HG02884 (cell line): ENCODE measurements at regions not wholly inside any gene's neighbourhood (a gene's known extent, or its start where the extent isn't known, plus 50 kb on each side); places are given as distances from the start of the nearest gene placed in this dataset.
"Not testable (repeated sequence)": the region's sequence is repeated elsewhere in the genome, so short reads cannot be mapped to it uniquely, and the experiment has no call there.

Experiments
- ATAC-seq: cut with Tn5 transposase; IDR thresholded peaks from one replicate; pipeline ENCODE4 v1.9.1; 2021; ENCODE audit warnings: mild to moderate bottlenecking, moderate library complexity; ENCODE audit not compliant: unreplicated experiment

DNA sequence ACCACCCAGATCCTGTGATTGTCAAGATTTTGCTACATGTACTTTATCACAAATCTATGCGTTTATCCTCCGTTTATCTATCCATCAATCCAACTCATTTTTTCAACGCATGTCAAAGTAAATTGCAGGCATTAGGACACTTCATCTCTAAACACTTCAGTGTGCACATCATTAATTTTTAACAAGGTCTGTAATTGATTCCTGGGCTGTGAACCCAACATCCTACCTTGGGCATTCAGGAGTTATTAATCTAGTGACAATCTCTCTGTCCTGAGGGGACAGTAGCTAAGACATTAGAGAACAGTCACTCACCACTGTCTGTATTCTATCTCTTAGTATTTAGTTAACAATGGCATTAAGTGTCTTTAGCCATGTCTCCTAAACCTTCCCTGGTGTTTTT lies 264.7 kb downstream of the SOX9 start:
- no peak for ATAC-seq

DNA sequence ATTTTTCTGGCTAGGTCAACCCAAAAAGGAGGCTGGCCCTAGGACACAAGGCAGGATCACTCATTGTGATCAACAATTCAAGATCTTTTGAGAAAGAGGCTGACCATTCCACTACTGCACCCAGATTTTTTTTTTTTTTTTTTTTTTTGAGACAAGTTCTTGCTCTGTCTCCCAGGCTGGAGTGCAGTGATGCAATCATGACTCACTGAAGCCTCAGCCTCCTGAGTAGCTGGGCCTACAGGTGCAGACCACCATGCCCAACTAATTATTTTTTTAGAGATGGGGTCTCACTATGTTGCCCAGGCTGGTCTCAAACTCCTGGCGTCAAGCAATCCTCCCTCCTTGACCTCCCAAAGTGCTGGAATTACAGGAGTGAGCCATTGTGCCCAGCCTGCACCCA lies 265.4 kb downstream of the SOX9 start:
- not testable (repeated sequence) for ATAC-seq

DNA sequence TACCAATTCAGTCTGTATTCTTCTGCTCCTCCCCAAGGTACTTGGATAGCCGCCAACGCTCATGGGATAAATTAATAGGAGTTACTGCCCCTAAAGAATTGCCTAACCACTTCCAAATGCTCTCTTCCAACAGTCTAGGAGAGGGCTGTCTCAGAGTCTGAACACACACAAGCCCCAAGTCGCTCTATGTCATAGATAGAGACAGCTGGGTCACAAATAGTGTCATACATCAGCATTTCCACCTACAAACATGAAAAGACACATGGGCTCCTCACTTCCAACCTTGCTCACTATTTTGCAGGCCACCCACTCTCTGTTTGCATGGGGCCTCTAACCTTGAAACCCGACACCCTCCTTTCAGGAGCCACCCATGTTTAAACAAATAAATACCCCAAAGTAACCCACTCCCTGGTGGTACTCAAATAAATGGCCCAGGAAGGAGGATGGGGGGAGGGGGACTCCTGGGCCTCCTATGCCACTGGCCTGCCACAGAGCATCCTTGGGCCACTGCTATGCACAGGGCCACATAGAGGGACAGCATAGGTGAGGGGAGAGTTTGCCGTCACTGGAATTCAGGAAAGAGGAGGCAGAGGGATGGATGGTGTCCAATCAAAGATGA lies 265.9 kb downstream of the SOX9 start:
- ATAC-seq, result no peak

DNA sequence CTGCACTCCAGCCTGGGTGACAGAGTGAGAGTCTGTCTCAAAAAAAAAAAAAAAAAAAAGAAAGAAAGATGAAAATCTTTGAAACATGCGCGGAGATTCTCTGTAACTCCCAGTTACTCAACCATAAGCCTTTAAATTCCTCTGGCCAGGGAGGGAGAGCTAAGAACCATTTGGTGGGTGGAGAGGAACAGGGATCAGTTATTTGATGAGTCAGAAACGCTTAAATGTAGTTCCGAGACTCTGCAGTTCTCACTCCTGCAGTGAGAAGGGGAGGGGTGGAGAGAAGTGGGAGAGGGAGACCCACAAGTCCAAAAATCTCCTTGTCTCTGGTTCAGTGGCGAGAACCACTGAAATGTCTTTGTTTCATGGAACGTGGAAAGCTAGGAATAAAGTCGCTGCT lies 266.7 kb downstream of the SOX9 start:
- no peak for ATAC-seq

DNA sequence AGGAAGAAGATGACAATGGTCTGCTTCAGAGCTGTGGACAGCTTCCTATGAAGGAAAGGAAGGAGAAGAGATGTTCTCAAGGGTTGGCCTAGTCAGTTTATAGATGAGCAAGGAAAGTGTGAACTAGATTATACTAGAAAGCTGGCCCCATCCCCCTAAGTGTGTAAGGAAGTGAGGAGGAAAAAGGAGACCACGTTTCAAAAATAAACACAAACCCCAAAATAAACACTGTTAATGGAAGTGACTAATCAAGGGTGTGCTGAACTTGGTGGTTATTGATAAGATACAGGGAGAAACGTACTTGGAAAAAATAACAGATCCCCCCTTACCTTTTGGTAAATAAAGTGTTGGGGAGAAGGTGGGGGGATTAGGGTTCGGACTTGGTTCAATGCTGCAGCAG lies 267.1 kb downstream of the SOX9 start:
- ATAC-seq, result no peak

DNA sequence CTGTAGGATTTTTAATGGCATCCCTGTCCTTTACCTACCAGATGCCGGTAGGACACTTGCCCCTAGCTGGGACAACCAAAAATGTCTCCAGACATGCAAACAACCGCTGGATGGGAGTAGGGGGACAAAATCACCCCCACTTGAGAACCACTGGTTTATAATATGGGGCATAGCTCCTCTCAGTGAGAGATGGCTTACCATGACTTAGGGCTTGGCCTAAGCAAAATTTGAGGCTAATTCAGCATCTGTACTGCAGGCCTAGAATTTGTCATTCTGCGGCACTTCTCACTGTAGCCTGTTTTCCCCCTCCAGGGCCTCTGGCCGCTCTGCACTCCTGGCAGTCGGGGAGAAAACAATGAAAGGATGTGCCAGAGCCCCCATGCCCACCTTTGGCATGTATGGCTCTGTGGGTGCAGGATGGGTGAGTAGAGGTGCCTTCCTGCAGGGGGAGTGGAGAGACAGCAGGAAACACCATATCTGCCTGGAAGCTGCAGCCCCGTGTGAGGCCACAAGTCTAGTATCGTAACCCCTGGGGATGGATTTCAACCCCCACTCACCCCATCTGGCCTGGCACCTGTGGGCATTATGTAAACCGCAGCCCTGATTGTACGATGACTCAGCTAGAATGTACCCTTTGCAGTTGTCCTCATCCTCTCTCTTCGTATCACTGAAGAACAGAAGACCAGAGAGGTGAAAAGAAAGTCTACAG lies 268.1 kb downstream of the SOX9 start:
- ATAC-seq, result no peak

DNA sequence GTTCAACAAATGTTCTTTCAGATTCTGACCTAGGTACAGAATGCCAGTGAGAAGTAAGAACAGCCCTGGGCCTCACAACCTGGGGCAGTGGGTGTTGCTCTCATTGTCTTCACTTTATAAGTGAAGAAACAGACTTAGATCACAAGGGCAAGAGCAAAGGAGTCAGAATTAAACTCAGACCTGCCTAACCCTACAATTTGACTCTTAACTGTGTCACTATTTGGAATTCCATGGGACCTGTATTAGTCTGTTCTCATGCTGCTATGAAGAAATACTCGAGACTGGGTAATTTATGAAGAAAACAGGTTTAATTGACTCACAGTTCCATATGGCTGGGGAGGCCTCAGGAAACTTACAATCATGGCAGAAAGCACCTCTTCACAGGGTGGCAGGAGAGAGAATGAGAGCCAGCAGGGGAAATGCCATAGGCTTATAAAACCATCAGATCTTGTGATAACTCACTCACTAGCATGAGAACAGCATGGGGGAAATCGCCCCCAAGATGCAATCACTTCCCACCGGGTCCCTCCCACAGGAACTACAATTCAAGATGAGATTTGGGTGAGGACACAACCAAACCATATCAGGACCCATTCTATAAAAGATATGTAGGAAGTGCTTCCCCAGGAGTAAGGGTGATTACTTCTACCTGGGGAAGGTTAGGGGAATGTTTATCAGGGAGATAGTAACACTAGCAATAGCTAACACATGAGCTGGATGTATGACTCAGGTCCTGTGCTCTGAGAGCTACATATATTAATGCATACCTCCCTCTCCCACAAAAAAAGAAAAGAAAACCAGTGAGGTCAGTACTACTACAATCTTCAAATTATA lies 270.1 kb downstream of the SOX9 start:
- ATAC-seq, result no peak

DNA sequence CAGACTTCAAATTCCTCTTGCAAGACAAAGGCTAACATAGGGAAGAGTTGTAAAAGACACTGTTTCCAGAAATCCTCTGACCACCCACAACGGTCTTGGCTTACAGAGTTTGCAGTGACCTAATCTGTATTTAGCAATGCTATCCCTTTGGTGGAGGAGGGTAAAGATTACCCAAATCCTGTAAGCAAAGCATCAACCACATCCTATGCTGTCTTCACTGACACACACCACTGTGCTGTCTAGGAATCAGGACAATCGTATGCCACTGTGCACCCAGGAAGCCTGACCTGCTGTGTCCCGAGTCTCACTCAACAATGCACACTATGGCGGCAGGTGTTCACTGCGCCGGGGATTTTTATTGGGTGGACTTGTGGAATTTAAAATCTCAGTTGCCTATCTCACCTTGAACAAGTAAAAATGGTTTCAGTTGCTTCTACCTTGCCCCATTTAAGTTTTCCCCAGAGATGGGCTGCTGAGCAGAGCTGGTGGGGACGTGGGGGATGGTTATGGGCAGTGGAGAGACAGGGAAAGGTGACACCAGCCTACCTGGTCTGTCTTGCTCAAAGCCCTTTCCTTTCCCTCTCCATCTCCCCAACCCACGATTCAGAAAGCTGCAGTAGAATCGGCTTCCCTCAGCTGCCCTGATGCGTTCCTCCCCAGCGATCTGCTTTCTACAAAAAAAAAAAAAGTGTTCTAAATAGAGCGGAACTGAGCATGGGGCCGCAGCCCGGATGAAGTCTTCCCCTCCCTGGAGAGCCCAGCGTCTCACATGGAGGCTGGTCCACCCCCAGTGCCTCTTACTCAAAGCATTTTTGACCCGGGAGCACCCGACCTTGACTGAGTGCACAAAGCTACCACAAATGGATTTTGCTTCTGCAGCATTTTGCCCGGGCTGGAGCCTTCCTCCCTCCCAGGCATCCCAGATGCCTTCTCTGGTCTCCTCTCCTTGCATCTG lies 271.5 kb downstream of the SOX9 start:
- ATAC-seq, result no peak

DNA sequence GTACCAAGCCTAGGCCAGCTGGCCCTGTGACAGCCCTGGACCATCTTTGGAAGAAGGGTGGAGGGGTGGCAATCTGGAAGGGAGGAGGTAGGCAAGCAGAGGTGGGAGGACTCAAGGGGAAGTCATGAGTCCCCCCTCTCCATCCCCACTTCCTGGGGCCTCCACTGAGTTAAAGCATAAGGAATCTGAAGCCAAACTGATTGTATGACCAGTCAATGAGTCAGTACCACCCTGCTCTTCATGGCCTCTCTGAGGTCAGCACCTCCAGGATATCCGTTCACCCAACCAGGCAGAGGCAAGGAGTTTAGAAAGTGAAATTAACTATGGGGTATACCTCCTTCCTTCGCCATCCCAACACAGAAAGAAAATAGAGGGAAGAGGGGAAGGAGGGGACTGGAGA lies 272.7 kb downstream of the SOX9 start:
- no peak for ATAC-seq

DNA sequence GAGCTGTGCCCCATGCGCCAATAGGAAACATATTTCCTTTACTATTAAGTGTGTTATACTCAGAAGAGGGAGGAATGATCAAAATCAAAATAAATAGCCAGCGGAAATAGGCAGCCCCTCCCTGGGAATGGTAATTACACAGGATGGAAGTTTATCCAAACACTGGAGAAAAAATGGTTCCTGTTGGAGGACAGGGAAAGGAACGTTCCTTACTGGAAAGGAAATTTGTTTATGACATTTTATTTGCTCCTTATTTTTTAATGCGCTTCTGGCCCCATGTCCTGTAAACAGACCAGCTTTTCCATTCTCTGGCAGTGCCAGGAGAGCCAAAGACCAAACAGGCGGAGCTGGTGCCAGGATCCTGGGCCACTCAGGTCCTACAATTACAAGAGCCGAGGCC lies 273.7 kb downstream of the SOX9 start:
- ATAC-seq, result no peak

DNA sequence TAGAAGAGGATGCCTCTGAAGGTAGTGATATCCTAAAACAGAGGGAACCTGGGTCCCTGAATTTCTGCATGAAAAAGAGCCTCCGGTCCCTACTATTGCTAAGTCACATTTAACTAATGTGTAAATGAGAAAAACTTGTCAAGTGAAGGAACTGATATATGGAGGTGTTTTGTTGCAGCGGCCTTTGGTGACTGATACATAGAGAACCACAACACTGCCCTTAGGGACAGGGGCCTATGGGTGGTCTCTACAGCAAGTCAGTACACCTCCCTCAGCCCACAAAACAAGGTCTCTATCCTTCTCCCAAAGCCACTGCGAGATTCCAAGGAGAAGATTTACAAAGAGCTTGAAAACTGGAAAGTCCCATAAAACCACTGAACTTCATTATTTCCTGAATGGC lies 275.3 kb downstream of the SOX9 start:
- ATAC-seq, result no peak

DNA sequence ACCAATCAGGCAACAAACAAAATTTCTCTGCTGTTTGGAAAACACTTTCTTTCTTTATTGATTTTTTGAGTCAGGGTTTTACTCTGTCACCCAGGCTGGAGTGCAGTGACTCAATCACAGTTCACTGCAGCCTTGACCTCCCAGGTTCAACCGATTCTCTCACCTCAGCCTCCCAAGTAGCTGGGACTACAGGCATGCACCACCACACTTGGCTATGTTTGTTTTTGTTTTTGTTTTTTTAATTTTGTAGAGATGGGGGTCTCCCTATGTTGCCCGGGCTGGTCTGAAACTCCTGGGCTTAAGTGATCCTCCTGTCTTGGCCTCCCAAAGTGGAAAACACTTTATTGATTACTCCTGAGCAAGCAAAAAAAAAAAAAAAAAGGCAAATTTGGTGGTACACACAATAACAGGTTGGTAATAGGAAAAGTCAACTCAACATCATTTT lies 276.4 kb downstream of the SOX9 start:
- ATAC-seq, result no peak

DNA sequence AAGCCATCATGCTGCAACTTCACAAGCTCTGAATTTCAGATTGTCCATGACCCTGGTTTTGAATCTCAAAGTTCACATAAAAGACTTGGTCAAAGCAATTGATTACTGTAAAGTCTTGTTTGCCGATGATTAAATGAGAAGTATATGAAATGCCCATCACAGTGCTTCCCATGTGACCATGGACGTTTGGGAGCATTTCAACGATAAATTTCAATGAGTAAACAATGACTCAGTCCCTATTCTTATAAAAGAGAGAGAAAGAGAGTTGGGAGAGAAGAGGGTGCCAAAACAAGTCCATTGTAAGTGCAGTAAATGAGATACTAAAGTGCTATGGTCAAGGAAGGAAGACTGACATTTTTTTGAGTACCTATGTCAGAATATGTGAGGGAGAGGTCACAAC lies 276.9 kb downstream of the SOX9 start:
- no peak for ATAC-seq

DNA sequence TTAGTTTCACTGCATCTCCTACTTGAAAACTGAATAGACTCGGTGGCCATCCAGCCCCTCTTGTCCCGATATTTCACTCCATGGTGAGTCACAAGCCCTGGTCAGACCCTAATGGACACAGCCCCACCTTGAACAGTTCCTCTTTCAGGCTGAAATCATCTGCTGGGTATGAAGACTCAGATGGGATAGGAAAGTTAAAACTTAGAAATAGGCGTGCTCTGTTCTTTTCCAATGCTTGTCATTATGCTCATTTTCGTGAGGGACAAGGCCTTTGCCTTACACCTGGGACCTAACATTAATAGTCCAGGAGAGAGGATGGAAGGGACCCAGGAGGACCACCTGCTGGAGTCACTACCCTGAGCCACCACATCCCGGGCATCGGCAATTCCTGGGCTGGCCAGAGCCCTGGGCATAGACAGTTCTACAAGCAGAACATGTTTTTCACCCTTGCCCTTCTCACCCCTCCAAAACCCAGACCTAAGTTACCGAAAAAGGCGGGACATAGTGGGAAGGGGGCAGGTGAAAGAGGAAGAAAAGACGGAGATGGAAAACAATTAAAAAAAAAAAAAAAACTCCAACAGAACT lies 278.3 kb downstream of the SOX9 start:
- ATAC-seq, result no peak

DNA sequence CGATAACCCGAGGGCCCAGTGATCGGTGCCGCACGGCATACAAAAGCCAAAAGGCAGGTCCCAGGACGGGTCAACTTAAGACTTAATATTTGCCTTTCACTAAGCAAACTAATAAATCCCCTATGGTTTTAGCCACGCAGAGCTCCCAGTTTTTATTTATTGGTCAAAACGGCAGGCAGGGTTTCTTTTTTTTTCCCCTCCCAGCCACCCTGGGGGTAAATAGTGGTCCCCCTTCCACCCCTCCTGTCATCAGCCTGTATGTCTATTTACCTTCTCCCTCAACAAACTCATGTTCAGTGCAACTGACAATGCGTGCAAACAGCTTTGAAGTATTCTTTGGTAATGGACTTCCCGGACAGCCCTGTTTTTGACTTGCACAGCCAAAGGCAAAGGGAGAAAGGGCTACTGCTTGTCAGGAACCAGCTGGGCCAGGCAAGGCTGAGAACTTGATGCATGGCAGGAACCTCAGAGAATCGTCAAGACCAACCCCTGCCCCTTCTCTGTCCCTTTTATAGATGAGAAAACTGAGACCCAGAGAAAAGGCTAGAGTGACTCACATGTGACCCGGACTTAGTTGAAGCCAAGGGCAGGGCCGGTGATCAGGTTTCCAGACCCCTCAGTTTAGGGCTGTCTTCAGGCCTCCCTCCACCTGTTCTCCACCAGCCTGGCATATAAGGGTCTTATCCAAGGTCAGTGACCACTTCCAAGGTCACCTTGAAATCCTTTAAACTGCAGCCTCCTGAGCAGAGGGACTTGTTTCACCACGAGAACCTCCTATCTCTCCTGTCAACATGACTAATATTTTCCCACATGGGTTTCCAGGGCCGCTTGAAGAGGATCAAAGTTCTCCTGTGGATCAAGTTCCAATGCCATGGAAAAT lies 279.0 kb downstream of the SOX9 start:
- no peak for ATAC-seq

DNA sequence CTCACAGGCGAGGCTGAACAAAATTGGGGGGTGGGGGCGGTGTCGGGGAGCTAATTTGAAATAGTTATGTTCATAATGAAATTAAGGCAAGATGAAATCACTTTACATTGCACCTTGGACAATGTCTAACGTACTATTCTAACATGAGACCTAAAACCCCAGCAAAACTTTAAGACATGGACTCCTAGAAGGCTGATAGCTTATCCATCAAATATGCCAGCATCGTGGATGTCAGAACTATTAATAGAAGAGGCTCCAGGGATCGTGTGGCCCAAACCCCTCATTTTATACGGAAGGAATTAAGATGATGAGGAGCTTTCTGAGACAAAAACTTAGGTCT lies 279.6 kb downstream of the SOX9 start:
- no peak for ATAC-seq

DNA sequence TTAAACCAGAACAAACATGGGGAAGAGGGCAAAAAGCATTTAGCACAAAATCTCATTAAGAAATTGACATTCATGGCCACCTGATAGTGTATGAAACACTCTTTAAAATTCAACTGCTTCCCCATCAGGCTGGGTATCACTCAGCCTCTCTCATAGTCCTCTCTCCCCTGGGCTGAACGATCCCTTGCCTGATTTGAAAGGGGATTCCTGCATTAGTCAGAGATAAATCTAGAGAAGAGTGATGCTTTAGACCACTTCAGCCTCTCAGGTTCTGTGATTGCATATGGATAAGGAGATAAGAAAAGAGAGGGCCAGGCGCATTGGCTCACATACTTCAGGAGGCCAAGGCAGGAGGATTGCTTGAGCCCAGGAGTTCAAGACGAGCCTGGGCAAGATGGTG lies 280.0 kb downstream of the SOX9 start:
- ATAC-seq, result no peak

DNA sequence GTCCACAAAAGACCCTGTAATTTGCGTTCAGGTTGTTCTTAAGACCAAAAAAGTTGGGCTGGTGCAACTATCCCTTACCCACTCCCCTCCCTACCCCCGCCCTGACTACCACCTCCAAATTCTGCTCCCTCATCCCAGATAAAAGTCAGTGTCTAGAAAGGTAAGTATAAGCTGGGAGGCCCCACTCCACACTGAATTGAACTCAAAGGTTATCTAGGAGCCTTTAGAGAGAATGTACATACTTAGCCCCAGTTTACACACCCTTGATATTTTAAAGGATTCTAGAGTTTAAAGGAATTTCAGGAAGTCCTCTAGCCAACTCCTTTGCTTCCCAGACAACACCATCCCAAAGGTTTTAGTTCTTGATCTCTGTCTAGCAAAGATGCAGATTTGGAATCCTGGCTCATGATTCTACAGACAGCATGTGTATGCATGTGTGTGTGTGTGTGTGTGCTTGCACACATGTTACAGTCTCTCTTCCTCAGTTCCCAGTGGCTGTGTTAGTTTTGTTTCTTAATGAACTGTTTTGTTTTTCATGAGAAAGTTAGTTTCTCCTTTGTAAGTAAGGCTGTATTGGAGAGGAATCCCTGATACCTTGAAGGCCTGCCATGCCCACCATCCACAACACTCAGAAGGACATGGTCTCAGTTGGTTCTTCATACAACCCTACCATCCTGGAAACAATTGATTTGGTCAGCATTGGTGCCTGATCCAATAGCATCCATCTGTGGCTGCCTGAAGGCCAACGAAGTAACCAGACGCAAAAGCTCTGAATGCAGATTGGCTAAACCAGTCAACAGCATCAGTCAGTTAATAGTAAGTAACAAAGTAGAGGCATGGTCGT lies 281.3 kb downstream of the SOX9 start:
- ATAC-seq, result no peak

DNA sequence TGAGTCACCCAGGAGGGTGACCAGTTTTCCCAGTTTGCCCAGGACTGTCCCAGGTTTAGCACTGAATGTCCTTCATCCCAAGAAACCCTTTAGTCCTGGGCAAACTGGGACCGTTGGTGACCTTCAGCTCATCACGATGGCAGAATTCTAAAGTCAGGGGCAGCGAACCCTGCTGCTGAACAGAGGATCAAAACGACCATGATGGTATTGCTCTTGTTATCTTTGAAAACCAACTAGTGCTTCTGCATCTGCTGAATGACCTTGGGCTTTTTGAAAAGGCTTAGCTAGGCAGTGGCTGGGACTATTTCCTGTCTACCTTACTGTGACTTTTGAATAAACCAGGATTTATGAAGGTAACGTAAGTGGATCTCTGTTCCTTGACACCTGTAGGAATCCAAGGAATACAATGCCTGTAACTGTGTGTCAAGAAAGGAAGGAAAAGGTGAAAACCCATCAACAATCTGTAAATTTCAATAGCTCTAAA lies 281.9 kb downstream of the SOX9 start:
- ATAC-seq, result no peak
